Loucy (cell line): ENCODE measurements at regions not wholly inside any gene's neighbourhood (a gene's known extent, or its start where the extent isn't known, plus 50 kb on each side); places are given as distances from the start of the nearest gene placed in this dataset.

Experiments used
- EZH2phosphoT487 ChIP-seq: fragments of 200-600 bp; IDR thresholded peaks from 2 replicates; pipeline ENCODE4 v1.6.1; 2018; ENCODE audit warnings: antibody characterized with exemption, mild to moderate bottlenecking, moderate library complexity, borderline replicate concordance
- TF ChIP-seq, protein P1 (sequence below): fragments of 200-600 bp; sonication (generic); conservative IDR thresholded peaks from 2 replicates; pipeline ENCODE4 v1.5.1; 2014; ENCODE audit warnings: mild to moderate bottlenecking, antibody characterized with exemption, low read length

DNA sequence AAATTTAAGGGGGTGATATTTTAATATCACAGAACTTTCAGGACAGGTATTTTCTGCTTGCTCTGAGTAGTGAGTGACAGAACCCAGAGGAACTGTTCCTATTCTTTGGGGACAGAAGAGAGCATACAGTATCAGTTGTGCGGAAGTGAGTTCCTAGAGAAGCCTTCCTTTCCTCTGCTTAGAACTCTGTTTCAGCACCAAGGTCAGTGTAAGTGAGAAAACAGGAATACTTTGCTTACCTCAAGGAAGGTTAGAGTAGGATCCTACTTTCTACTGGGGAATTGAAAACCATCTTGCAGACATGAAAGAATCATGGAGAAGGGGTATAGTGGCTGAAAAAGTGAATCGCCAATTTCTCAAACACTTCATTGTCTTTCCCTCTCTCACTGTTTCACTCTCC lies 542.4 kb downstream of the SQOR start:
- TF ChIP-seq, protein P1, sequence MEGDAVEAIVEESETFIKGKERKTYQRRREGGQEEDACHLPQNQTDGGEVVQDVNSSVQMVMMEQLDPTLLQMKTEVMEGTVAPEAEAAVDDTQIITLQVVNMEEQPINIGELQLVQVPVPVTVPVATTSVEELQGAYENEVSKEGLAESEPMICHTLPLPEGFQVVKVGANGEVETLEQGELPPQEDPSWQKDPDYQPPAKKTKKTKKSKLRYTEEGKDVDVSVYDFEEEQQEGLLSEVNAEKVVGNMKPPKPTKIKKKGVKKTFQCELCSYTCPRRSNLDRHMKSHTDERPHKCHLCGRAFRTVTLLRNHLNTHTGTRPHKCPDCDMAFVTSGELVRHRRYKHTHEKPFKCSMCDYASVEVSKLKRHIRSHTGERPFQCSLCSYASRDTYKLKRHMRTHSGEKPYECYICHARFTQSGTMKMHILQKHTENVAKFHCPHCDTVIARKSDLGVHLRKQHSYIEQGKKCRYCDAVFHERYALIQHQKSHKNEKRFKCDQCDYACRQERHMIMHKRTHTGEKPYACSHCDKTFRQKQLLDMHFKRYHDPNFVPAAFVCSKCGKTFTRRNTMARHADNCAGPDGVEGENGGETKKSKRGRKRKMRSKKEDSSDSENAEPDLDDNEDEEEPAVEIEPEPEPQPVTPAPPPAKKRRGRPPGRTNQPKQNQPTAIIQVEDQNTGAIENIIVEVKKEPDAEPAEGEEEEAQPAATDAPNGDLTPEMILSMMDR: no peak
- TF ChIP-seq EZH2phosphoT487: no peak
